GM12872 (cell line): ENCODE measurements at regions not wholly inside any gene's neighbourhood (a gene's known extent, or its start where the extent isn't known, plus 50 kb on each side); places are given as distances from the start of the nearest gene placed in this dataset.

Experiments
- TF ChIP-seq, protein P1 (sequence below): IDR thresholded peaks from 3 replicates; pipeline ENCODE4 v1.5.1; 2011; ENCODE audit warnings: low read depth, mild to moderate bottlenecking, low read length, moderate library complexity; ENCODE audit not compliant: insufficient read depth

- TF ChIP-seq, protein P1, sequence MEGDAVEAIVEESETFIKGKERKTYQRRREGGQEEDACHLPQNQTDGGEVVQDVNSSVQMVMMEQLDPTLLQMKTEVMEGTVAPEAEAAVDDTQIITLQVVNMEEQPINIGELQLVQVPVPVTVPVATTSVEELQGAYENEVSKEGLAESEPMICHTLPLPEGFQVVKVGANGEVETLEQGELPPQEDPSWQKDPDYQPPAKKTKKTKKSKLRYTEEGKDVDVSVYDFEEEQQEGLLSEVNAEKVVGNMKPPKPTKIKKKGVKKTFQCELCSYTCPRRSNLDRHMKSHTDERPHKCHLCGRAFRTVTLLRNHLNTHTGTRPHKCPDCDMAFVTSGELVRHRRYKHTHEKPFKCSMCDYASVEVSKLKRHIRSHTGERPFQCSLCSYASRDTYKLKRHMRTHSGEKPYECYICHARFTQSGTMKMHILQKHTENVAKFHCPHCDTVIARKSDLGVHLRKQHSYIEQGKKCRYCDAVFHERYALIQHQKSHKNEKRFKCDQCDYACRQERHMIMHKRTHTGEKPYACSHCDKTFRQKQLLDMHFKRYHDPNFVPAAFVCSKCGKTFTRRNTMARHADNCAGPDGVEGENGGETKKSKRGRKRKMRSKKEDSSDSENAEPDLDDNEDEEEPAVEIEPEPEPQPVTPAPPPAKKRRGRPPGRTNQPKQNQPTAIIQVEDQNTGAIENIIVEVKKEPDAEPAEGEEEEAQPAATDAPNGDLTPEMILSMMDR: no peak
Measured at GRCh38 chr5:60339691-60340201, 360.2 kb downstream of the DEPDC1B start.

- TF ChIP-seq, protein P1: no peak
Measured at GRCh38 chr5:60338846-60339245, 361.1 kb downstream of the DEPDC1B start.

DNA sequence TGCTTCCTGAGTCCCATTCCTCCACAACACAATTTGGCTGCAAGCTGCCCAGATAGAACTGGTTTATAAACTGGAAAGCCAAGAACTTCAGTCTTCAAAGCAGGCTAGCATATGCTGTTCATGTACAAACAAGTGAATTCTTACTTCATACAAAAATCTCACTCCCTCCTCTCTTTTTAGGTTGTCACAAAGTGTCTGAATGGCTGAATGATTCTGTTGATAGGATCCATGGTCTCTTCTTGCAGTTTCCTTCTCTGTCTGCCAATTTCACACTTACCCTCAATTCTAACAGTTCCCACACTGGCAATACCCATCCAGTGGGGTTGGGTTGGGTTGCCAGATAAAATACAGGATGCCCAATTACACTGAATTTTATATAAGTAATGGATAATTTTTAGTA is 363.5 kb downstream of the DEPDC1B start:
- TF ChIP-seq, protein P1: no peak

DNA sequence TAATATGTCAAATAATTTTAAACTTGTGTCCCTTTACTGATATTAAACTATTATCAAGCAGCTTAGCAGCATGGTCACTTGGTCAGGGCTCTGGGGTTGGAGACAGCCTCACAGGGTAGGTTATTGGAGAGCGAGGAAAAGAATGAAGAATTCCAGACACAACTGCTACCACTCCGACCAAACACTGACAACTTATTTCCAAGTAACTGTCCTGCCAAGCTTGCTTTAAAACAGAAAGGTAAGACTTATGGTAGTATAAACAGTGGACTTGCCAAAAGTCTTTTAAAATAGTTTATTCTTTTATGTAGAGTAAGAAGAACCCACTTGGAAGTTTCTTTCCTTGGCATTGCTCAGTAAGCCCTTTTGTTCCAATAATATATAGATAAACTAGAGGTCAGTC is 364.1 kb downstream of the DEPDC1B start:
- TF ChIP-seq, protein P1: no peak

- TF ChIP-seq, protein P1: no peak
Measured at GRCh38 chr5:60334281-60334713, 365.7 kb downstream of the DEPDC1B start.

DNA sequence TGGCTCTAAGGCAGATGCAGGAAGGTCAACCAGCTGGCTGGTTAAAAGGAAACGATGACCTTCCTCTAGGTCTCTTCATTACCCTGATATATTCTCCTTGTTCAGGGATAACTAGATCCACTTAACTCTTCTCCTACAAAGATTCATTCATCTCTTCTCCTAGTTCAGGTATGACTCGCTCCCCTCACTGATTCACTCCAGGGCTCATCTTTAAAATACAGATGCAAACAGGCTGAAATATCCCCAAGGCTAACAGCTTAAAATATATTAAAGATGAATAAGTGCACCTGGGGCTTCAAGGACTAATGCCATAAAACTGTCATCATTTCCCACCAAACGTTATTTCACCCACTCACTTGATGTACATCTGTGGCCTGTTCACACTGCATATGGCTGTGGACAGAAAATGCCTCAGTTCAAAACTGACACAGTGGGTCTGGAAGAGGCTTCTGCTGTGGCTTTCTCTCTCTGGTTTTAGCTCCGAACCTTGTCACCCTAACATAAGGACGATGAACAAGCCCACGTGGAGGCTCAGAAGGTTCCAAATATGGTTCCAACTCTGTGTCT is 366.9 kb downstream of the DEPDC1B start:
- TF ChIP-seq, protein P1: no peak

DNA sequence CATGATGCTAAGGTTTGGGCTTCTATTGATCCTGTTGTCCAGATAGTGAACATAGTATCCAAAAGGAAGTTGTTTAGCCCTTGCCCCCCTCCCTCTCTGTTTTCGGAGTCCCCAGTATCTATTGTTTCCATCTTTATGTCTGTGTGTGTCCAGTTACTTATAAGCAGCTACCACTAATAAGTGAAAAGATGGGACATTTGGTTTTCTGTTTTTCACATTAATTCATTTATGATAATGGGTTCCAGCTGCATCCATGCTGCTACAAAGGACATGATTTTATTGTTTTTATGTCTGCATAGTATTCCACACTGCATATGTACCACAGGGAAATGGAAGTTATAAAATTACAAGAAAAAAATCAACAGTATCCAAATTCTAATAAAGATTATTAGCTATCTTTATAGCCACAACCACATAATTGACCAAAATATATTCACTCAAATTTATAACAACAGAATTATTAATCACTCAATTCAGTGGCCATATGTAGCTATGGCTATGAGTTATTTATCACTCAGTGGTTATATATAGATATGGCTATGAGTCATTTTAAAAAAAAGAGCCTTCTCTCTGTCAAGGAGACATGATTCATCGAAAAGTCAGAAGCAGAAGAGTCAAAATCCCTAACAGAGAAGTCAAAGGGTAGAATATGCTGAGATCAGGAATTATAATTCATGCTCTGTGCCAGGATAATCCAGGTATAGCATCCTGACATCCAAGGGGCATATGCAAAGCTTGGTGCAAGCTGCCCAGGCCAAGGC is 367.5 kb downstream of the DEPDC1B start:
- TF ChIP-seq, protein P1: no peak
